H9 (cell line): ENCODE measurements at regions not wholly inside any gene's neighbourhood (a gene's known extent, or its start where the extent isn't known, plus 50 kb on each side); places are given as distances from the start of the nearest gene placed in this dataset.

Experiments used
- DNase-seq: peaks from one replicate; pipeline ENCODE4 v3.0.0-alpha.2; 2017
- H2AFZ ChIP-seq: one replicate; pipeline ENCODE4 v1.6.1; 2013; ENCODE audit warnings: mild to moderate bottlenecking, low read length, control low read depth, moderate library complexity
- H2AK5ac ChIP-seq: 2 replicates; pipeline ENCODE4 v1.6.1; 2013; ENCODE audit warnings: low read length, control low read depth, mixed read lengths; ENCODE audit not compliant: insufficient read length
- H2BK120ac ChIP-seq: one replicate; pipeline ENCODE4 v1.6.1; 2013; ENCODE audit warnings: low read depth, mild to moderate bottlenecking, low read length, control low read depth, inconsistent platforms; ENCODE audit not compliant: poor library complexity, severe bottlenecking
- H2BK12ac ChIP-seq: 2 replicates; pipeline ENCODE4 v1.6.1; 2013; ENCODE audit warnings: low read length, control low read depth, mixed read lengths, low read depth; ENCODE audit not compliant: insufficient read length
- H2BK15ac ChIP-seq: 2 replicates; pipeline ENCODE4 v1.6.1; 2013; ENCODE audit warnings: low read depth, low read length, control low read depth
- H2BK20ac ChIP-seq: one replicate; pipeline ENCODE4 v1.6.1; 2013; ENCODE audit warnings: low read depth, mild to moderate bottlenecking, low read length, control low read depth, inconsistent platforms; ENCODE audit not compliant: poor library complexity, severe bottlenecking
- H2BK5ac ChIP-seq: 2 replicates; pipeline ENCODE4 v1.6.1; 2013; ENCODE audit warnings: low read length, control low read depth, mixed read lengths; ENCODE audit not compliant: insufficient read length
- H3K14ac ChIP-seq: 2 replicates; pipeline ENCODE4 v1.6.1; 2013; ENCODE audit warnings: low read length, control low read depth; ENCODE audit not compliant: insufficient read depth
- H3K18ac ChIP-seq: 2 replicates; pipeline ENCODE4 v1.6.1; 2013; ENCODE audit warnings: low read depth, mild to moderate bottlenecking, mixed read lengths, low read length, control low read depth; ENCODE audit not compliant: insufficient read length
- H3K23ac ChIP-seq: 2 replicates; pipeline ENCODE4 v1.6.1; 2013; ENCODE audit warnings: low read length, control low read depth, mixed read lengths, low read depth; ENCODE audit not compliant: insufficient read length
- H3K23me2 ChIP-seq: 2 replicates; pipeline ENCODE4 v1.6.1; 2013; ENCODE audit warnings: low read depth, mild to moderate bottlenecking, mixed read lengths, low read length, control low read depth; ENCODE audit not compliant: insufficient read length, poor library complexity, severe bottlenecking
- H3K27ac ChIP-seq: 2 replicates; pipeline ENCODE4 v1.5.1; 2013; ENCODE audit warnings: low read length, control low read depth, mixed read lengths, low read depth; ENCODE audit not compliant: insufficient read length
- H3K27me3 ChIP-seq: 2 replicates; pipeline ENCODE4 v1.6.1; 2013; ENCODE audit warnings: low read length, control low read depth, inconsistent platforms; ENCODE audit not compliant: insufficient read depth
- H3K4ac ChIP-seq: 2 replicates; pipeline ENCODE4 v1.6.1; 2013; ENCODE audit warnings: low read depth, mild to moderate bottlenecking, control low read depth, inconsistent platforms, low read length, moderate library complexity
- H3K4me1 ChIP-seq: 2 replicates; pipeline ENCODE4 v1.6.1; 2013; ENCODE audit warnings: low read length, control low read depth, inconsistent platforms; ENCODE audit not compliant: insufficient read depth
- H3K4me2 ChIP-seq: 2 replicates; pipeline ENCODE4 v1.6.1; 2013; ENCODE audit warnings: low read length, control low read depth, mixed read lengths; ENCODE audit not compliant: insufficient read length, insufficient read depth
- H3K56ac ChIP-seq: 2 replicates; pipeline ENCODE4 v1.6.1; 2013; ENCODE audit warnings: low read depth, mild to moderate bottlenecking, mixed read lengths, low read length, control low read depth; ENCODE audit not compliant: insufficient read length
- H3K79me1 ChIP-seq: 2 replicates; pipeline ENCODE4 v1.6.1; 2013; ENCODE audit warnings: low read depth, mild to moderate bottlenecking, moderate library complexity, low read length, control low read depth, inconsistent platforms; ENCODE audit not compliant: insufficient read depth, poor library complexity, severe bottlenecking
- H3K79me2 ChIP-seq: 2 replicates; pipeline ENCODE4 v1.6.1; 2013; ENCODE audit warnings: low read length, control low read depth, inconsistent platforms; ENCODE audit not compliant: insufficient read depth
- H3K9ac ChIP-seq: 2 replicates; pipeline ENCODE4 v1.6.1; 2013; ENCODE audit warnings: low read length, control low read depth, mixed read lengths; ENCODE audit not compliant: insufficient read length; ENCODE audit errors: extremely low read depth
- H3K9me3 ChIP-seq: one replicate; pipeline ENCODE4 v1.6.1; 2013; ENCODE audit warnings: low read depth, low read length, inconsistent platforms; ENCODE audit not compliant: control insufficient read depth
- H3T11ph ChIP-seq: one replicate; pipeline ENCODE4 v1.6.1; 2013; ENCODE audit warnings: mild to moderate bottlenecking, low read length, control low read depth, inconsistent platforms
- H4K20me1 ChIP-seq: one replicate; pipeline ENCODE4 v1.6.1; 2013; ENCODE audit not compliant: control insufficient read depth, insufficient read length, insufficient read depth
- H4K5ac ChIP-seq: 2 replicates; pipeline ENCODE4 v1.6.1; 2013; ENCODE audit warnings: low read depth, mild to moderate bottlenecking, mixed read lengths, low read length, control low read depth; ENCODE audit not compliant: insufficient read length
- H4K8ac ChIP-seq: replicated peaks from 2 replicates; pipeline ENCODE4 v1.6.1; 2013; ENCODE audit warnings: low read length, control low read depth, mixed read lengths, low read depth; ENCODE audit not compliant: insufficient read length
- H4K91ac ChIP-seq: 2 replicates; pipeline ENCODE4 v1.6.1; 2013; ENCODE audit warnings: low read depth, mild to moderate bottlenecking, moderate library complexity, mixed read lengths, low read length, control low read depth; ENCODE audit not compliant: insufficient read length
- H3K27ac Mint-ChIP-seq, 3 experiments: 2 replicates in 2 of 3; 3 replicates in 1 of 3; pipeline ENCODE4 v1.8.0; 2020 to 2021; ENCODE audit warnings: mixed read lengths in 3 of 3, mild to moderate bottlenecking in 1 of 3, moderate library complexity in 1 of 3
- H3K27me3 Mint-ChIP-seq: 2 replicates; pipeline ENCODE4 v1.8.0; 2021; ENCODE audit warnings: low read depth, mild to moderate bottlenecking, moderate library complexity, mixed read lengths
- H3K36me3 Mint-ChIP-seq, 3 experiments: 2 replicates in 2 of 3; 3 replicates in 1 of 3; pipeline ENCODE4 v1.8.0; 2020 to 2021; ENCODE audit warnings: low read depth in 3 of 3, mixed read lengths in 3 of 3; ENCODE audit not compliant: insufficient read depth in 1 of 3
- H3K4me1 Mint-ChIP-seq, 2 experiments: 2 replicates each; pipeline ENCODE4 v1.8.0; 2020; ENCODE audit warnings: mixed read lengths in 2 of 2
- H3K4me3 Mint-ChIP-seq, 2 experiments: 2 replicates in 1 of 2; 3 replicates in 1 of 2; pipeline ENCODE4 v1.8.0; 2020 to 2021; ENCODE audit warnings: mild to moderate bottlenecking in 2 of 2, mixed read lengths in 2 of 2, moderate library complexity in 1 of 2
- H3K9me3 Mint-ChIP-seq, 2 experiments: 2 replicates in 1 of 2; 3 replicates in 1 of 2; pipeline ENCODE4 v1.8.0; 2020; ENCODE audit warnings: mild to moderate bottlenecking in 2 of 2, mixed read lengths in 2 of 2, moderate library complexity in 1 of 2
- CTCF ChIP-seq: fragments of 200-600 bp; sonication (generic); conservative IDR thresholded peaks from 3 replicates; pipeline ENCODE4 v1.8.0; 2021; ENCODE audit warnings: antibody characterized with exemption, mild to moderate bottlenecking
- WGBS: extraction: QIAGEN DNeasy Blood & Tissue Kit; methylation state at CpG from one replicate; pipeline ENCODE4 v1.1.7; 2013; ENCODE audit warnings: missing lambda C conversion rate, low lambda C conversion rate, mixed read lengths; ENCODE audit not compliant: insufficient read length; ENCODE audit errors: extremely low coverage; 5-methylcytosine and 5-hydroxymethylcytosine counted together

- Histone ChIP-seq H2AFZ (no peak overlapping the region), H2BK5ac (no peak overlapping the region), H3K27ac (no peak overlapping the region), H2BK20ac (no peak overlapping the region), H2BK120ac (no peak overlapping the region), H3K4ac (no peak overlapping the region), H3K27me3 (no peaks in the 10 kb centered on the region), H3T11ph (no peak overlapping the region), H3K9me3 (no peaks in the 10 kb centered on the region), H3K18ac (no peak overlapping the region), H3K4me1 (no peaks in the 10 kb centered on the region), H4K5ac (no peak overlapping the region), H3K4me2 (no peak overlapping the region), H4K20me1 (peaks cover 2% of the 10 kb centered on the region), H3K23ac (no peak overlapping the region), H3K79me2 (no peaks in the 10 kb centered on the region), H2BK12ac (no peak overlapping the region), H4K8ac (no peak overlapping the region), H2AK5ac (no peak overlapping the region), H3K79me1 (no peaks in the 10 kb centered on the region), H2BK15ac (no peak overlapping the region), H3K56ac (no peak overlapping the region), H3K14ac (no peak overlapping the region), H3K9ac (no peak overlapping the region), H3K23me2 (no peaks in the 10 kb centered on the region), H4K91ac (no peak overlapping the region)
- WGBS = no CpG with 5 or more reads among the region's 18 CpGs
- no peak overlapping the region for H3K27ac Mint-ChIP-seq
- no peak for DNase-seq
- H3K36me3 Mint-ChIP-seq = peaks cover 2 to 31% (median 13%) of the 10 kb centered on the region in 3 experiments
- peaks cover 15% of the 10 kb centered on the region for H3K27me3 Mint-ChIP-seq
- no peak overlapping the region for H3K4me3 Mint-ChIP-seq
- TF ChIP-seq CTCF = no peak
- H3K4me1 Mint-ChIP-seq = peaks cover 16 to 18% of the 10 kb centered on the region in 2 experiments
- peaks cover 27 to 34% of the 10 kb centered on the region in 2 experiments for H3K9me3 Mint-ChIP-seq
Measured at GRCh38 chr21:43337901-43338655, 88.9 kb downstream of the SIK1 start.
